IMR-90 (cell line): ENCODE measurements at regions not wholly inside any gene's neighbourhood (a gene's known extent, or its start where the extent isn't known, plus 50 kb on each side); places are given as distances from the start of the nearest gene placed in this dataset.

Source experiments
- ATAC-seq: fragments of 200-7000 bp; cut with Tn5 transposase; 2 replicates; pipeline ENCODE4 v1.9.1; 2020; ENCODE audit warnings: low read depth, mild to moderate bottlenecking, moderate library complexity
- BruUV-seq: library from RNA; stranded (reverse); fragments of 400-500 nt; replicated peaks from 2 replicates; lab custom pipeline; 2021; lab: Mats Ljungman, UMichigan
- CTCF ChIA-PET: fragments of 300-600 bp; formaldehyde crosslinking; extraction: SDS; loops from one replicate; lab custom pipeline; 2021; ENCODE audit warnings: antibody characterized with exemption; lab: Yijun Ruan, JAX
- POLR2A ChIA-PET: fragments of 300-600 bp; sonication (Branson Sonifier 250); formaldehyde crosslinking; loops from one replicate; lab custom pipeline; 2022; ENCODE audit warnings: antibody characterized with exemption; ENCODE audit not compliant: unreplicated experiment; lab: Charles Lee
- DNase-seq: peaks from one replicate; pipeline ENCODE4 v3.0.0; 2013
- H2AFZ ChIP-seq: replicated peaks from 2 replicates; pipeline ENCODE3; 2013; ENCODE audit warnings: low read length, mild to moderate bottlenecking; ENCODE audit not compliant: poor library complexity
- H2AK5ac ChIP-seq: 2 replicates; pipeline ENCODE4 v1.6.1; 2013; ENCODE audit warnings: low read depth, low read length, inconsistent platforms
- H2AK9ac ChIP-seq: replicated peaks from 2 replicates; pipeline ENCODE3; 2013; ENCODE audit warnings: mild to moderate bottlenecking, low read depth, low read length, moderate library complexity; ENCODE audit not compliant: poor library complexity
- H2BK120ac ChIP-seq: 2 replicates; pipeline ENCODE4 v1.6.1; 2013; ENCODE audit warnings: low read depth, low read length, inconsistent platforms
- H2BK15ac ChIP-seq: 3 replicates; pipeline ENCODE4 v1.6.1; 2013; ENCODE audit warnings: low read depth, low read length, inconsistent platforms
- H2BK20ac ChIP-seq: 2 replicates; pipeline ENCODE4 v1.6.1; 2013; ENCODE audit warnings: low read depth, mild to moderate bottlenecking, inconsistent platforms, low read length, moderate library complexity
- H2BK5ac ChIP-seq: 2 replicates; pipeline ENCODE4 v1.6.1; 2013; ENCODE audit warnings: mild to moderate bottlenecking, low read depth, low read length, inconsistent platforms; ENCODE audit not compliant: poor library complexity, severe bottlenecking
- H3K14ac ChIP-seq: replicated peaks from 2 replicates; pipeline ENCODE4 v1.6.1; 2013; ENCODE audit warnings: low read depth, low read length, inconsistent platforms
- H3K18ac ChIP-seq: 2 replicates; pipeline ENCODE4 v1.6.1; 2013; ENCODE audit warnings: low read depth, low read length, control low read depth
- H3K23ac ChIP-seq: 2 replicates; pipeline ENCODE4 v1.6.1; 2013; ENCODE audit warnings: low read depth, low read length, inconsistent platforms
- H3K27ac ChIP-seq: 2 replicates; pipeline ENCODE4 v1.5.1; 2013; ENCODE audit warnings: mild to moderate bottlenecking, control low read depth, low read length; ENCODE audit not compliant: insufficient read depth
- H3K27me3 ChIP-seq: 2 replicates; pipeline ENCODE4 v1.6.1; 2013; ENCODE audit warnings: low read length; ENCODE audit not compliant: control insufficient read depth, insufficient read depth
- H3K36me3 ChIP-seq: 2 replicates; pipeline ENCODE4 v1.6.1; 2013; ENCODE audit warnings: low read length, mixed read lengths; ENCODE audit not compliant: control insufficient read depth, insufficient read depth
- H3K4ac ChIP-seq: 2 replicates; pipeline ENCODE4 v1.6.1; 2013; ENCODE audit warnings: low read depth, low read length, inconsistent platforms
- H3K4me1 ChIP-seq: 2 replicates; pipeline ENCODE4 v1.6.1; 2013; ENCODE audit warnings: low read length, mixed read lengths; ENCODE audit not compliant: control insufficient read depth, insufficient read depth
- H3K4me2 ChIP-seq: 2 replicates; pipeline ENCODE4 v1.6.1; 2013; ENCODE audit warnings: low read depth, mild to moderate bottlenecking, control low read depth, low read length, moderate library complexity
- H3K4me3 ChIP-seq: 2 replicates; pipeline ENCODE4 v1.5.1; 2013; ENCODE audit warnings: low read depth, mild to moderate bottlenecking, control low read depth, low read length, moderate library complexity; ENCODE audit not compliant: insufficient read depth
- H3K56ac ChIP-seq: 2 replicates; pipeline ENCODE4 v1.6.1; 2013; ENCODE audit warnings: low read length, inconsistent platforms; ENCODE audit not compliant: insufficient read depth; ENCODE audit errors: extremely low read depth
- H3K79me1 ChIP-seq, 2 experiments: 2 replicates each; pipeline ENCODE4 v1.6.1; 2013; ENCODE audit warnings: low read length in 2 of 2, inconsistent platforms in 1 of 2, low read depth in 1 of 2
- H3K9ac ChIP-seq: 2 replicates; pipeline ENCODE4 v1.6.1; 2013; ENCODE audit warnings: low read depth, low read length, control low read depth
- H3K9me1 ChIP-seq: 2 replicates; pipeline ENCODE4 v1.6.1; 2013; ENCODE audit warnings: low read length, inconsistent platforms; ENCODE audit not compliant: insufficient read depth
- H3K9me3 ChIP-seq: 2 replicates; pipeline ENCODE4 v1.6.1; 2013; ENCODE audit warnings: low read length; ENCODE audit not compliant: control insufficient read depth, insufficient read depth
- H4K20me1 ChIP-seq: 2 replicates; pipeline ENCODE4 v1.6.1; 2013; ENCODE audit warnings: low read length, inconsistent platforms; ENCODE audit not compliant: insufficient read depth
- H4K5ac ChIP-seq: 2 replicates; pipeline ENCODE4 v1.6.1; 2013; ENCODE audit warnings: mild to moderate bottlenecking, low read depth, low read length, control low read depth
- H4K8ac ChIP-seq, 2 experiments: 2 replicates each; pipeline ENCODE4 v1.6.1; 2013; ENCODE audit warnings: low read depth in 2 of 2, low read length in 2 of 2, control low read depth in 1 of 2, inconsistent platforms in 1 of 2
- H4K91ac ChIP-seq: 2 replicates; pipeline ENCODE4 v1.6.1; 2013; ENCODE audit warnings: low read depth, low read length, inconsistent platforms; ENCODE audit not compliant: insufficient read depth
- BHLHE40 ChIP-seq: fragments of 150-350 bp; IDR thresholded peaks from 2 replicates; pipeline ENCODE4 v1.6.1; 2016; ENCODE audit warnings: mild to moderate bottlenecking, low read depth, low read length
- CEBPB ChIP-seq: IDR thresholded peaks from 2 replicates; pipeline ENCODE4 v1.6.1; 2012; ENCODE audit warnings: low read depth, low read length, improper control_type of control experiment
- MAFK ChIP-seq: IDR thresholded peaks from 2 replicates; pipeline ENCODE4 v1.6.1; 2012; ENCODE audit warnings: low read depth, low read length, improper control_type of control experiment
- MXI1 ChIP-seq: IDR thresholded peaks from 2 replicates; pipeline ENCODE4 v1.6.1; 2012; ENCODE audit warnings: low read depth, mild to moderate bottlenecking, low read length, moderate library complexity, borderline replicate concordance
- NFE2L2 ChIP-seq: fragments of 150-350 bp; IDR thresholded peaks from 2 replicates; pipeline ENCODE4 v1.6.1; 2016; ENCODE audit warnings: low read depth, mild to moderate bottlenecking, low read length
- POLR2A ChIP-seq: IDR thresholded peaks from 2 replicates; pipeline ENCODE4 v1.6.1; 2012; ENCODE audit warnings: mild to moderate bottlenecking, low read depth, low read length
- RCOR1 ChIP-seq: IDR thresholded peaks from 2 replicates; pipeline ENCODE4 v1.6.1; 2012; ENCODE audit warnings: mild to moderate bottlenecking, low read length, improper control_type of control experiment; ENCODE audit not compliant: insufficient replicate concordance
- SMC3 ChIP-seq: fragments of 150-350 bp; IDR thresholded peaks from 2 replicates; pipeline ENCODE4 v1.6.1; 2016; ENCODE audit warnings: low read depth, mild to moderate bottlenecking, antibody characterized with exemption, low read length, moderate library complexity
- WGBS, 2 experiments: methylation state at CpG; one replicate each; pipeline versions ENCODE4 v1.1.5 to v1.1.7; 2013; ENCODE audit warnings: missing lambda C conversion rate in 2 of 2; ENCODE audit not compliant: insufficient read length in 1 of 2; ENCODE audit errors: extremely low coverage in 2 of 2; 5-methylcytosine and 5-hydroxymethylcytosine counted together
- dilution Hi-C: fragments of 300-500 bp; cut with HindIII; formaldehyde crosslinking; loops from one replicate; pipeline ENCODE4 v1.14.3; 2018; ENCODE audit warnings: low sequenced_read_pairs; ENCODE audit not compliant: unreplicated experiment
- in situ Hi-C: fragments of 300-500 bp; cut with MboI; formaldehyde crosslinking; loops from 3 replicates; pipeline ENCODE4 v1.14.3; 2019; ENCODE audit warnings: low sequenced_read_pairs, inconsistent platforms, mixed read lengths
- intact Hi-C: fragments of 100-400 bp; cut with micrococcal nuclease; formaldehyde crosslinking; loops from 2 replicates; pipeline ENCODE4 v1.10.0; 2022
- TF ChIP-seq, protein P1 (sequence below): fragments of 150-350 bp; IDR thresholded peaks from 2 replicates; pipeline ENCODE4 v1.6.1; 2016; ENCODE audit warnings: low read depth, mild to moderate bottlenecking, low read length, moderate library complexity, borderline replicate concordance
- TF ChIP-seq, protein P2 (sequence below): fragments of 150-350 bp; IDR thresholded peaks from 2 replicates; pipeline ENCODE4 v1.6.1; 2017; ENCODE audit warnings: mild to moderate bottlenecking, antibody characterized with exemption, low read length, low read depth

DNA sequence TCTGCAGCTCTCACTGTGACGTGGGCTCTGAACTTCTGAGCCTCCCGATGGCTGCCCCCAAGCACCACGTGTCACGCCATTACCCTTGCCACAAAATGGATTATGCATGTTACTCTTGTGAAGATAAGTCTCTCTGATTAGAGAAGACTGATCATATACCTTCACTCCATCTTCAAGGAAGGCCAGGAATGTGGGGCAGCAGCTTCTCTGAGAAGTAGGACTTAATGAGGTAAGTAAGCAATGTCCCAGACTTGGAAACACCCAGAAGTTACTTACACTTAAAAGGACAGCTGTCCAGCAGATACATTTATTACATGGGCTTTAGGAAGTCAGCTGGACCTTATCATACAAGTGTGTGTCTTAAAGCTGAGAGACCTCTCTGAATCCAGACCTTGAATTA lies 155.0 kb downstream of the FGF1 start:
- Histone ChIP-seq H3K79me1 (peaks cover 0 to 3% of the 10 kb centered on the region in 2 experiments; a peak in 1 of 4 replicates), H3K56ac (no peak overlapping the region), H3K4me3 (no peak overlapping the region), H2BK5ac (no peak overlapping the region), H3K9me3 (no peaks in the 10 kb centered on the region), H3K36me3 (no peaks in the 10 kb centered on the region), H4K8ac (no peak overlapping the region; a peak in 1 of 4 replicates), H2BK20ac (peak overlapping the region; percentile 33; the same call in 1 of the 2 replicates), H3K9ac (no peak overlapping the region), H3K27ac (no peak overlapping the region), H2AK5ac (peak overlapping the region; percentile 93), H3K18ac (no peak overlapping the region), H4K91ac (no peak overlapping the region), H3K4ac (no peak overlapping the region), H4K20me1 (no peaks in the 10 kb centered on the region), H3K27me3 (no peaks in the 10 kb centered on the region), H3K9me1 (peaks cover 6% of the 10 kb centered on the region), H3K4me1 (peaks cover 4% of the 10 kb centered on the region), H4K5ac (no peak overlapping the region), H3K14ac (0 out of 2 replicates have a peak overlapping the region, but pooled peaks have one; percentile 9), H2BK120ac (no peak overlapping the region), H2AFZ (no peak overlapping the region), H2AK9ac (no peak overlapping the region), H3K23ac (no peak overlapping the region), H2BK15ac (0 out of 3 replicates have a peak overlapping the region, but pooled peaks have one; percentile 94), H3K4me2 (no peak overlapping the region)
- CTCF ChIA-PET = no interaction called here
- intact Hi-C loops = no loop called here
- no CpG with 5 or more reads among the region's 4 CpGs for WGBS, 2 experiments
- in situ Hi-C loops = no loop called here
- DNase-seq (no peak), ATAC-seq (no peak)
- no TSS peak for BruUV-seq
- TF ChIP-seq POLR2A = no peak
- TF ChIP-seq MAFK = no peak
- no peak for TF ChIP-seq NFE2L2
- TF ChIP-seq, protein P1, sequence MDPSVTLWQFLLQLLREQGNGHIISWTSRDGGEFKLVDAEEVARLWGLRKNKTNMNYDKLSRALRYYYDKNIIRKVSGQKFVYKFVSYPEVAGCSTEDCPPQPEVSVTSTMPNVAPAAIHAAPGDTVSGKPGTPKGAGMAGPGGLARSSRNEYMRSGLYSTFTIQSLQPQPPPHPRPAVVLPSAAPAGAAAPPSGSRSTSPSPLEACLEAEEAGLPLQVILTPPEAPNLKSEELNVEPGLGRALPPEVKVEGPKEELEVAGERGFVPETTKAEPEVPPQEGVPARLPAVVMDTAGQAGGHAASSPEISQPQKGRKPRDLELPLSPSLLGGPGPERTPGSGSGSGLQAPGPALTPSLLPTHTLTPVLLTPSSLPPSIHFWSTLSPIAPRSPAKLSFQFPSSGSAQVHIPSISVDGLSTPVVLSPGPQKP = no peak
- no peak for TF ChIP-seq SMC3
- TF ChIP-seq BHLHE40 = no peak
- TF ChIP-seq MXI1 = no peak
- no peak for TF ChIP-seq RCOR1
- no peak for TF ChIP-seq CEBPB
- TF ChIP-seq, protein P2, sequence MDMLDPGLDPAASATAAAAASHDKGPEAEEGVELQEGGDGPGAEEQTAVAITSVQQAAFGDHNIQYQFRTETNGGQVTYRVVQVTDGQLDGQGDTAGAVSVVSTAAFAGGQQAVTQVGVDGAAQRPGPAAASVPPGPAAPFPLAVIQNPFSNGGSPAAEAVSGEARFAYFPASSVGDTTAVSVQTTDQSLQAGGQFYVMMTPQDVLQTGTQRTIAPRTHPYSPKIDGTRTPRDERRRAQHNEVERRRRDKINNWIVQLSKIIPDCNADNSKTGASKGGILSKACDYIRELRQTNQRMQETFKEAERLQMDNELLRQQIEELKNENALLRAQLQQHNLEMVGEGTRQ = no peak
- dilution Hi-C loops = loop anchor here (25.0 kb wide), 1 partner anchor 394 kb away; no protein-coding TSS in a partner anchor
- POLR2A ChIA-PET = interaction anchor here (0.6 kb wide), 1 partner anchor 87 kb away, joined by 3 read pairs; no protein-coding TSS in a partner anchor
